Stimulated activated CD4-positive, alpha-beta T cell treated with anti-CD3 and anti-CD28 coated beads, Interleukin-15, amount 100 ng/mL, for 48 hours (primary cell): ENCODE measurements at regions not wholly inside any gene's neighbourhood (a gene's known extent, or its start where the extent isn't known, plus 50 kb on each side); places are given as distances from the start of the nearest gene placed in this dataset.
A peak's percentile ranks its signal among the peaks of the same experiment; 100 is the strongest.
"Not testable (repeated sequence)": the region's sequence is repeated elsewhere in the genome, so short reads cannot be mapped to it uniquely, and the experiment has no call there.

ENCODE experiments used
- DNase-seq, 2 donors: peaks; one replicate each; pipeline ENCODE4 v3.0.0-alpha.2; 2020; ENCODE audit warnings: low read depth in 2 of 2

DNA sequence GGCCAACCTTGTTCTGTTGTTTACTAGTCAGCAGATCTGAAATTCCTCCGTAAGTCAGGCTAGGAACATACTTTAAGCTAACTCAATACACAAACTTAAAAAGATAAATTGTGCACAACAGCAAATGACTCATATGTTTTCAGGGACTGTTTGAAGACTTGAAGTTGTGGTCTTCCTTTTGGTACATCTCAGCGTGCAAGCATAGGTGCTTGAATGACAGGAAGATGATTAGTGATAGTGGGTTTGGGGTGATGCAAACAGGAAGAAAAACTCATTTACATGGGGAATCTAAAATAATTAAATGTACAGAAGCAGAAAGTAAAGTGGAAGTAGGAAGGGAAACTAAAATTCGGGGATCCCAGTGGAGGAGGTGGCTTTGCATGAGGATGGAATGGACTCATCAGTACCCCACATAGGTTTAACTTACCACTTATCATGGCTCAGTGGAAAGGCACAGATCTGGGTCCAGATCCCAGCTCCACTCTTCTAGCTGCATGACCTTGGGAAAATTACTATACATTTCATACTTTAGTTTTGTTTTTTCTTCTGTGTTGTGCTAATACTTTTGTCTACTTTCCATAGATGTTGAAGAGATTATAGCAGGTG lies 122.3 kb downstream of the XCL2 start:
- DNase-seq, result no peak

DNA sequence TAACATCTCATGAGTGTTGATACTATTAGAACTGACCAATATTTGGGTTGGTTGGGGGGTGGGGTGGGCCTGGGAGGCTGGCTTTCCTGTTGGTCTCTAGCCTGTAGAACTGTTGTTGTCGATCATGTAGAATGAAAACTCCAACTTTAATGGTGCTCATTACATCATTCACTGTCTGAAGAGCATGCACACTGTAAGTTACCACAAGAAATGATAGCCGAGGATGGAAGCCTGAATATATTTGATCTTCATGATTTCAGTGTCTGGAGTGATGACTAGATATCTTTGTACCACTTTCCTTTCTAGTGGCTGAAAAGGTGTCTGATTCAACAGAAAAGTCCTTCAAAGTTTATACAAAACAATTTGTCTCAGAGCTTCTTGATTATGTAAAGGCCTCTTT lies 123.6 kb downstream of the XCL2 start:
- DNase-seq, result no peak

DNA sequence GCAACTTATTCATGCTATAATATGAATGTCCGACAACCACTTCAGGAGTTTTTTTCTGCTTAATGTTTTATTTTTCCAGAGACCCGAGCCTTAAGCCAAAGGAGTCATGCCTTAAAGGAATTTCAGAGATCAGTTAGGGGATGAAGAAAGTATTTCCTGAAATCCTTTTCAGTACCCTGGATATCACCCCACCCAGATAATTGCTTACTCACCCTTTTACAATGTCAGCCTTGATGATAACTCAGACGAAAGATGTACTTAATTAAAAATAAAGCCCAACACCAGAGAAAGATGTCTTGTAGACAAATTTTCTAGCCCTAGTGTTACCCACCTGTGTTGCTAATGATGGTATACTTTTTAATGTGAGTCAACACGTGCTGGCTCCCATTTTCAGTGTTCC lies 124.1 kb downstream of the XCL2 start:
- no peak for DNase-seq

DNA sequence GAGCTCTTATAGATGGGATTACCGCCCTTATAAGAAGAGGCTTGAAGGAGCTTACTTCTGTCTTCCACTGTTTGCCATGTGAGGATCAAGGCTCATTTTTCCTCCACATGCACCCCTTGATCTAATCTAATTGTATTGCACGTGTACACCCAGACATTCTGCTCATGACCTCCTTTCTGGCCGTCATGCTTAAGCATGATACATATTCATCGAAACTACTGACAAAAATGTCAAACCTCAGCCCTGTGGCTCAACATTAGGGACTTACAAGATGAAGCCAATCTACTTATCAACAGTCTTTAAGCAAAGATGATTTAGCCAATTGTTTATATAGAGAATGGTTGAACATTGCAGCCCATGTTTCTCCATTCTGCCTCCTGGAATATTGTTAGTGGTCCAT lies 127.6 kb downstream of the XCL2 start:
- no peak for DNase-seq

DNA sequence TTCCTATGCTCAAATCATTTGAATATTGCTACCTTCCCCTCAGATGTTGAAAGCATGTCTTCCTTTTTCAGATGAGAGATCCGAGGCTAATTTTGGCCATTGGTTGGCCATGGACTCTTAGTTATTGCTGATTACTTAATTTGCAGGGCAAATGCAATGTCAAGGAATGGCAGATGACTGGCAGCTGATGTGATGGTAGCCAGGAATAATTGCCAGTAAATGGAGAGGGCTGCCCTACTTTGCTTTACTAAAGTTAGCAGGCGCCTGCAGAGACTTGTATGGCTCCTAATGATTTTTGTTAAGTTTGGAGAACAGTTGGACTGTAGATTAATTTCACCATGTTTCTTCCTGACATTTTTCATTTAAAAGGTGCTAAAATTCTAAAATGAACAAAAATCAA lies 128.9 kb downstream of the XCL2 start:
- DNase-seq, result no peak

DNA sequence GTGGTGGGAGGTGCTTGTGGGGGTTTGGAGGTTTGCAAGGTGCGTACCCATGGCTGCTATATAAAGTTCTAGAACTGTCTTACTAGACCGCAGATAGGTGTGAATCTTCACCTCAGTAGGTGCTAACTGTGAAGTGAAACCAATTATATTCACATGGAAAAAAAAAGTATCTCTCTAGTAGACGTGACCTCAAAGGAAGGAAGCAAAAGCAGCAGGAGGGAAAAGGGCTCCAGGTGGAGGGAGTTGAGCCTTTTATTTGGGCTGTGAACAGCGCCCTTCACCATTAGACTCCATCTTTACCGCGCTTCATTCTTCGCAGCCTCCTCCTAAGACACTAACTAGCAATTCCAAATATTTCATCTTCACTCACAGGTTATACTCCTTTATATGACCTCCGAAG lies 129.8 kb downstream of the TBX19 start:
- no peak for DNase-seq

DNA sequence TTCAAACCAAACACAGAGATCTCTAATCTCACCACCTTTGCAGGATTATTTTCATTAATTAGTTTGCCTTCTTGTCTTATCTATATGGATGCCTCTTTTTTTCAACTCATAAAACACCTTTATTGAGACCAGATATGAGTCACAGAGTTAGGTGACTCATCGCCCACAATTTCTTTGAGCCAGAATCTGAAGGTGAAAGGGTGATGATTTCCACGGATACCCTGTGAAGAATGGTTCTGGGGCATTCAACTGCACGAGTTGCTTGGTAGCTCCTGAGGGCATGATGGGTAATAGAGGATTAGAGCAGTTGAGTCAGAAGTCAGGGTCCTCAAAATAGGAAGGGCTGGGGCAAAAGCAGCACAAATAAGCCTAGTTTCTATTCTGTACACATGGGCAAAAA lies 128.2 kb downstream of the TBX19 start:
- peak; percentile 61 to 63 for DNase-seq

DNA sequence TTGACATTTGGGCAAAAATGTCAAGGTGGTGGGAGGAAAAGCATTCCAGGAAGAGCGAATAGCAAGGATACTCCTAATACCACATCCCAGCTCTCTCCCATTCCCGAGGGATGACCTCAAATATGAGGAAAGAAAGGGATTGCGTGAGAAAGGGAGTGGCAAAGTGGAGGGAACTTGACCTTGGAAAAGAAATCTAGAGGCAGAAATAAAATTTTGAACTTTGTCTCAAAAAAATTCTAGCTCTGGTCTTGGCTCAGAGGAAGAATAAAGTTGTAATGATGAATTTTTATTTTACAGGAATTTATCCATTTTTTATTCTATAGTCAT lies 127.8 kb downstream of the TBX19 start:
- no peak for DNase-seq

DNA sequence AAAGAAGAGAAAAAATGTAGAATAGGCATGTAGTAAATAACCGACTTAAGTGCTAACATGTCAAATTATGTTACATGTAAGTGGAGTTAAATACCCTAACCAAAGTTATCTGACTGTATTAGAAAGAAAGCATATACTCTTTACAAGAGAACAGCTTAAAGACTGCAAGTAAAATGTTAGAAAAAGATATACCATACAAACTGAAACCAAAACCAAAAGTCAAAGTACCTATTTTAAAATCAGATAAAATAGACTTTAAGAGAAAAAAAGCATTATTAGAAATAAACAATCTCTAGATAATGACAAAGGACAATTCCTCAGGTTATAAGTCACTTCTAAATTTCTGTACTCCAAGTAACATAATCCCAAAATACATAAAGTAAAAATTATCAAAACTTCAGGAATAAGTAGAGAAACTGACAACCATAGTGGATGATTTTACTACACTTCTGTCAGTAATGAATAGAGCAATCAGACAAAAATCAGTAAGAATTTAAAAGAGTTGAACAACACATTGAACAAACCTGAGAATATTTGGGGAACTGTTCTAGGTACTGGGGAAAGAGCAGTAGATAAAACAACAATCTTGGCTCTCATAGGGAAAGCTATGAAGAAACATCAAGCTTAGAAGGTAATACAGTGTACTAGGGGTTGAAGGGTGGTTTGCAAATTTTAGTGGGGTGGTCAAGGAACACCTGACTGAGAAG lies 127.3 kb downstream of the TBX19 start:
- DNase-seq, result no peak

DNA sequence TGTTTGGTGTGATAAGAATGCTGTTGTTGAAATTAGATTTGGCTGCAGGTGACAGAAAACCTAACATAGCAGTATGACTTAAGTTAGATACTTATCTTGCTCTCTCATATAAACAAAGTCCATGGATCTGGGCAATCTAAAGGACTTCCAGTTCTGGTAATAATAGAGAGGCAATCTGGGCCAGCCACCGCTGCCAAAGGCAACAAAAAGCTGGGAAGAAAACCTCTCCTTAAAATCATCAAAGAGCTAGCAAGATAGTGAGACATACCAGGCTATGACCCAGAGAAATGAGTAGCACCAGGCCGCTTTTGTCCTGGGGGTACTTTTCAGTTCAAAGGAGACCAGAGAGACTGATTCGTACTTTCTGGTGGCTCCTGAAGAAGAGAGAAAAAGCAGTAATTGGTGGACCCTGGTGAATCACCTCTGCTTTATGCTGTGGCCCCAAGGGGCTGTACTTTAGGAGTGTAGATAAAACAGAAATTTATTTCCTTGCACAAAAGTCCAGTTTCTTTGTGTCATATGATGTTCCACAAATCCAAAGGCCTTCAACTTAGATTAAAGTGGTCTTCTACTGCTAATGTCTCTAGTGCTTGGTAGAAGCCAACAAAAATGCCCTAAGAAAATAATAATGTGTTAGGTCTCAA lies 125.4 kb downstream of the TBX19 start:
- no peak for DNase-seq

DNA sequence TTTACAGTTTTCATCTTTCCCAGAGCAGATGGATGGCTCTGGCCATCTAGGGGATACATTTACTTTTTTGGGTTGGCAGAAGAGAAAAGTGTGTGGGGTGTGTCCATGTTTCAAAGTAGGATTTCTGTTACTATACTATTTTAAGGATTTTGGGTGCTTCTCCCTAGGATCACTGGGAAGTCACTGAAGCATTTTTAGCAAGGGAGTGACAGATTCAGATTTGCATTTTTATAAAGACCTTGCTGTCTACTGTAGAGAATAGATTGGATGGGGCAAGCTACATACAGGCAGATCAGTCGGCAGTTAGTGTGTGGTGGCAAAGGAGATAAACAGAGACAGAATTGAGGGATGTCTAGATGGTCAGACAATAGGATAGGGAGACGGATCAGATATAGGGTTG lies 122.5 kb downstream of the TBX19 start:
- no peak for DNase-seq

DNA sequence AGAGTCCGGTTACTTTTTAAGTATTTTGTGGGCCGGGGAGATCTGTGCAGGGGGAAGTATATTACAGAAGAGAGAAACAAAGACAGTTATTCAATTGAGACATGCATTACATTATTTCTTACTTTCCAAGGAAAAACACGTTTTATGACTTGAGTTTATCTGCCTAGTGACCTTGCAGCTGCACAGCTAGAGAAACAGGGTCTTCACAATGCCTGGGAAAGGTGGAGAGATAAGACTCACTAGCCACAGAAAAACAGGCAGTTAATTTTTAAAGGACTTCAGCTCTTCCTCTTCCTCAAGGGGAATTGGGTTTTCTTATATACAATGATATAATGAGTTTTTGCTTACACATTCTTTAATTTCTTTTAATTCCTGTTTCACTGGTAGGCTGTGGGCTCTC lies 121.8 kb downstream of the TBX19 start:
- not testable (repeated sequence) for DNase-seq

DNA sequence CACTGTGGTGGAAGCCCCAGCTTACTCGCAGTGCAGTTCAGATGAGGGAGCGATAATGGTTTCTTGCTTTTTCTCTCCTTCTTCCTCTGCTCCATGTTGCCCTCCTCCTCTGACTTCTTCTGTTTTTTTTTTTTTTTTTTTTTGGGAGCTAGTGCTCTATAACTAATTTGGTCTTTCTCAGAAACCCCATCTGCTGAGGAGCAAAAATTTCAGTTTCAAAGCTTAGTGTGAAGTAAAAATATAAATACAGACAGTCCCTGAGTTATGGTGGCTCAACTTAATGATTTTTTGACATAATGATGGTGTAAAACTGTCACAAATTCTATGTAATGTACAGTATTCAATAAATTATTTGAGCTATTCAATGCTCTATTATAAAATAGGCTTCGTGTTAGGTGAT lies 120.7 kb downstream of the TBX19 start:
- no peak for DNase-seq

DNA sequence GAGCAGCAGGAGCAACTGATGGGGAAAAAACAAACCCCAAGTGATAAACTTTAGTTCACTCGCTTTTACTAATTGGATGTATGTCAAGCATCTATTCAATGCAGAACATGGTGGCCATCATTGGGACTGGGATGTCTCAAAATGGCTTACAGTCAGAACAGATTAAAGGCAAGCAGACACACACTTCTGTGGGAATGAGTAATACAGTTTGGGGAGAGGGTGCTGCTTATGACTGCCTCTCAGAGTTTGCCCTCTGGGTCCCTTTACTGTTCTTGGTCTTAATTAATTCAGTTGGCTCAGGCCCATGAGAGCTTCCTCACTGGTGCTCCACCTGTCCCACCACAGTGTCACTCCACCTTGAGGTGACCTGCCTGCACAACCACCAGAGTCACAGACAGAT lies 119.5 kb downstream of the TBX19 start:
- no peak for DNase-seq

DNA sequence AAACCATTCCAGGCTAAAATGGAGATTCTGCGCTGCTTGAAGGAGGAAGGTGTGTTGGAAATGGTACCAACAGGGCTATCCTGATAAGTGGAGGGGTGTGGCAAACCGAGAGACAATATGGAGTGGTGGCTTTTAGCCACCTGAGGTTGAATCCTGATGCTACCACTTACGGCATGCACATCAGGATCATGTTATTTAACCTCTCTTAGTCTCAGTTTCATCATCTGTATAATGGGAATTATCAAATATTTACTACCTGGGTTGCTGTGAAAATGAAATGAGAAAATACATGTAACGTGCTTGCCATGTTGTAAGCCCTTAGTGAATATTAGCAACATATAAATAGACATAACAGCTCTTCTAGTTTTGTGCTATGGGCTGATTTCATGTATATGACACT lies 117.1 kb downstream of the TBX19 start:
- no peak for DNase-seq

DNA sequence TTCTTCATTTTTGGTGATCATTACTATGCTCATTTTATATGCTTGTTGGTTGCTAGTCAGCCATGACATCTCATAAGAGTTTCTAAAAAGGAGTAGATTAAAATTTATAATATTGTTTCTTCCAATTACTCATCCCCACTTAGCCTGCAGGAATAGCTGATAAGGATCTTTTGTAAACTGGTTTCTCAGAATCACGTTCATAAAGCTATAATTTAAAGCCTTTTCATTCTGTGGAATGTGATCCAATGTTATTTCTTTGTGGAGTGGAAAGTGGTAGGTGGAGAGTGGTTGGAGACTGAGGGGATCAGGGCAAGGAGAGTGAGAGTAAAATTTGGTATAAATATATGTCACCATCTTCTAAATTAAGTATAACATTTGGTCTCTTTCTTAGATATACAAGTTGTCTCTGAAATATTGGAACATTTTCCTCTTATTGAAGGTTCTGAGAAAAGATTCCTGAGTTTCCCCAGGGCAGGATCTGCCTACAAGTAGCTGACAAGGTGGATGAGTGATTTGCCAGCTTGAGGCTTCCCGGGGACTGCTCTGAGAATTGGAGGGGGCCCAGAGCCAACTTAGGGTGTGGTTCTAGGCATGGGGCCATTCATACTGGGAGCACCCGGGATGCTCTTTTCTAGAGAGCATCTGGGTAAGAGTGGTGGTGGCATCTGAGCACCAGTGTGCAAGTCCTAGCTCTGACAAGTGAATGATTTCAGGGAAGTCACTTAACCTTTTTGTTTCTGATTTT lies 116.4 kb downstream of the TBX19 start:
- no peak for DNase-seq

DNA sequence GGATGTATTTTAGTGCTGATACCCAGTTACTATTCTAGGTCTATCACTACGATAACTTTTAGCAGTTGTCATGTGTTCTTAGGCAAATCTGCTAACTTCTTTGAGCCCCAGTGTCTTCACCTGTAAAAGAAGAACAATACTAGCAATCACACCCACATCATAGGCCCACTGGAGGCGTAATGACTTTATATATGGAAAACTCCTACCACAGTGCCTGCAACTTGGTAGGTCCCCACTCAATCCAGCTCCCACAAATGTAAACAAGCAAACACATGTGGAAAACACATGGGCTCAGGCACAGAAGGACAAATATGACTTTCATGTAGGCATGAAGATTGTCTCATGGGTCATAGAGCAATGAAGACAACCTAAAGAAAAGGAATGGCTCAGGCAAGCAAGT lies 115.8 kb downstream of the TBX19 start:
- DNase-seq, result no peak

DNA sequence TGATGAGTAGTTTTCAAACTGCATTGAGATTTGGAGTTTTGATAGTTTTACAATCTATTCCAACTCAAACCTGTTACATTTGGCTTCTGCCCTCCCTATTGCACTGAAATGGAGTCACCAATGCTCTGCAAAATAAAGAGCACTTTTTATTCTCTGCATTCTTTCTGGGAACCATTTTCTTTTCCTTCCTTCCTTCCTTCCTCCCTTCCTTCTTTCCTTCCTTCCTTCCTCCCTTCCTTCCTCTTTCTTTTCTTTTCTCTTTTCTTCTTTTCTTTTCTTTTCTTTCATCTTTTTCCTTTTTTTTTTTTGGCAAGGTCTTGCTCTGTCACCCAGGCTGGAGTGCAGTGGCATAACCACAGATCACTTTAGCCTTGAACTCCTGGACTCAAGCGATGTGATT lies 114.2 kb downstream of the TBX19 start:
- DNase-seq, result no peak

DNA sequence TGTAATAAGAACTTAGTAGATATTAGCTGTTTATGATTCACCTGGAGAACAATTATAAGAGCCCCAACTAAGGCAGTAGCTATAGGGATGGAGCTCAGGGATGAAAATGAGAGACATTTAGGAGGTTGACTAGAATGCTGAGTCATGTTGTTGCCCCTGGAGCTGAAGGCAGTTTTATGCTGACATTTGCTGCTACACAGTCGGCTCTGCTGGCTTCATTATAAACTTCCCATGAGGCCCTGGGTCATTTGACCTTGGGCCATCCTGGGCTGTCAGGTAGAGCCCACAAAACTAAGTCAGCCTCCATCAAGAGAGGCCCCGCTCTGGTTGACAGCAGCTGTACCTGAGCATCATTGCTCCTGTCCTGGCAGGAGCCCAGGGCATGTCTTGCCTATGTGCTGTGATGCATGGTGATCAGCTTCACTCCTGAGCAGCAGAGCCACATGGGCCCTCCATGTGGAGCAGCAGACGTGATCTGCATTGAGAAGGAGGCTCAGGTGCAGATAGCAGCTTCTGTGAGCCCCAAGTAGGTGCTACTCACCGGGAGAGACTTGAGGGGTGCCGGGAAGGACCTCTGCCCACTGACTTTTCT lies 112.4 kb downstream of the TBX19 start:
- DNase-seq, result no peak

DNA sequence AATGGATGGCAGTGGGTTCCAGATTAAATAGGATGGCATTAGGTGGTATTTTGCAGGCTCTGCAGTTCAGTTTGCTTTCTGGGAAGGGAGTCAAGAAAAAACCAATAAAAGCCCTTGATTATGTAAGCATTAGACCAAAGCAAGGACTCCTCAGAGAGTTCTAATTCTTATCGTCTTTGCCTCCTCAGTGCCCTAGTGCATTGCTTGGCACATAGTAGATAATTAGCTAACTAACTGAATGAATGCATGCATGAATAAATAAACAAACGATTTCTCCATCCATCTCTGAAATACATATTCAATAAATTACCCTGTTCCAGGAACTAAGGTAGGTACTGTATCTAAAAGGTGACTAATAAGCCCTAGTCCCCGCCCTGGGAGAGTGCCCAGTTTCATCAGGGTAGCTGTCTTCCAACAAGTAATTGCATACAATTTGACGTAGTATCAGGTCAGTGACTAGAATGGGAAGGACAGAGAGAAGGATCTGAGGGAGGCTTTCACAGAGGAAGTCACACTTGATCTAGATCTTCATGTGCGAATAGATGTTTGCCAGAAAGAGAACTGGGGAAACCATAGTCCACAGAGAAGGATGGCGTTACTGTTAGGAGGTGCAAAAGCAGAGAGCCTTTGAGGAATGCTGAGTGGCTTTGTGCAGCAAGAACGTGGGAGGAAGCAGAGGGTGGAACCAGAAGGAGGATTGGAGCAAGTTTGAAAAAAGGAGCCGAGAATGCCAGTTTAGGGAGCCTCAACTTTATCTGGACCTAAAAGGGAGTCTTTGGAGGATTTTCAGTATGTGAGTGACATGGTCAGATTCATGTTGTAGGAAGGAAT lies 111.4 kb downstream of the TBX19 start:
- DNase-seq, result no peak

DNA sequence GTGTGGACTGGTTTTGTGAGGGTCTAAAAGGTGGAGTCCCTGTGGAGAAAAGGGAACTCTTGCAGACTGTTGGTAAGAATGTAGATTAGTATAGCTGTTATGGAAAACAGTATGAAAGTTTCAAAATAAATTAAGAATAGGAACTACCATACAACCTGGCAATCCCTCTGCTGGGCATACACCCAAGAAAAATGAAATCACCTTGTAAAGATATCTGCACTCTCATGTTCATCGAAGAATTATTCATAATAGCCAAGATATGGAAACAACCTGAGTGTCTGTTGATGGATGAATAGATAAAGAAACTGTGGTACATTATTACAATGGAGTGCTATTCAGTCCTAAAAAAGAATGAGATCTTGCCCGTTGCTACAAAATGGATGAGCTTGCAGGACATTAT lies 109.6 kb downstream of the TBX19 start:
- no peak for DNase-seq
